Fibroblast of lung (primary cell): ENCODE measurements at regions not wholly inside any gene's neighbourhood (a gene's known extent, or its start where the extent isn't known, plus 50 kb on each side); places are given as distances from the start of the nearest gene placed in this dataset.

ENCODE experiments used
- DNase-seq, 2 donors: peaks; one replicate each; pipeline versions ENCODE4 v3.0.0 to v3.0.0-alpha.2; 2010; ENCODE audit warnings: low read depth in 2 of 2
- H2AFZ ChIP-seq: 2 replicates; pipeline ENCODE4 v1.5.1; 2012; ENCODE audit warnings: low read length, control low read depth, inconsistent platforms
- H3K27ac ChIP-seq: 2 replicates; pipeline ENCODE4 v1.5.1; 2011; ENCODE audit warnings: low read length, control low read depth; ENCODE audit not compliant: insufficient read depth
- H3K27me3 ChIP-seq: 2 replicates; pipeline ENCODE4 v1.5.1; 2011; ENCODE audit warnings: mild to moderate bottlenecking, low read length; ENCODE audit not compliant: control insufficient read depth, insufficient read depth
- H3K36me3 ChIP-seq: 2 replicates; pipeline ENCODE4 v1.5.1; 2011; ENCODE audit warnings: low read length; ENCODE audit not compliant: control insufficient read depth, insufficient read depth
- H3K4me1 ChIP-seq: 2 replicates; pipeline ENCODE4 v1.5.1; 2011; ENCODE audit warnings: low read length; ENCODE audit not compliant: control insufficient read depth, insufficient read depth; ENCODE audit errors: extremely low read depth
- H3K4me2 ChIP-seq: 2 replicates; pipeline ENCODE4 v1.5.1; 2011; ENCODE audit warnings: low read length, control low read depth; ENCODE audit not compliant: insufficient read depth; ENCODE audit errors: extremely low read depth
- H3K4me3 ChIP-seq, 4 experiments: fragments of 200-600 bp in 1 of 4; sonication (generic) in 1 of 4; replicated peaks in 1 of 4; 2 replicates each; pipeline ENCODE4 v1.5.1; 2011 to 2016; ENCODE audit warnings: low read length in 4 of 4, low read depth in 3 of 4, mild to moderate bottlenecking in 3 of 4, control low read depth in 2 of 4, inconsistent platforms in 1 of 4, mixed read lengths in 1 of 4; ENCODE audit not compliant: insufficient read depth in 1 of 4; ENCODE audit errors: control extremely low read depth in 1 of 4
- H3K79me2 ChIP-seq: 2 replicates; pipeline ENCODE4 v1.5.1; 2012; ENCODE audit warnings: mild to moderate bottlenecking, low read length, inconsistent platforms; ENCODE audit not compliant: control insufficient read depth, insufficient read depth
- H3K9ac ChIP-seq: 2 replicates; pipeline ENCODE4 v1.5.1; 2011; ENCODE audit warnings: mild to moderate bottlenecking, low read length, control low read depth; ENCODE audit not compliant: insufficient read depth
- H3K9me3 ChIP-seq: 2 replicates; pipeline ENCODE4 v1.5.1; 2012; ENCODE audit warnings: low read depth, low read length; ENCODE audit not compliant: control insufficient read depth, insufficient read depth
- H4K20me1 ChIP-seq: 2 replicates; pipeline ENCODE4 v1.5.1; 2011; ENCODE audit warnings: low read length; ENCODE audit not compliant: control insufficient read depth, insufficient read depth; ENCODE audit errors: extremely low read depth
- CTCF ChIP-seq, 2 donors: IDR thresholded peaks in 1 of 2; conservative IDR thresholded peaks in 1 of 2; 1 replicate in 1 of 2; 2 replicates in 1 of 2; pipeline ENCODE4 v1.5.1; 2011 to 2012; ENCODE audit warnings: low read length in 2 of 2, control low read depth in 1 of 2, inconsistent platforms in 1 of 2, low read depth in 1 of 2, mild to moderate bottlenecking in 1 of 2
- EZH2 ChIP-seq: IDR thresholded peaks from 2 replicates; pipeline ENCODE4 v1.5.1; 2012; ENCODE audit warnings: low read length, control low read depth, mild to moderate bottlenecking; ENCODE audit errors: missing control alignments

- Histone ChIP-seq H3K27ac (no peak overlapping the region), H3K27me3 (no peaks in the 10 kb centered on the region), H3K4me1 (peaks cover 2% of the 10 kb centered on the region), H4K20me1 (no peaks in the 10 kb centered on the region), H3K79me2 (no peaks in the 10 kb centered on the region), H3K36me3 (no peaks in the 10 kb centered on the region), H3K9ac (no peak overlapping the region), H3K4me3 (no peak overlapping the region), H3K4me2 (no peak overlapping the region), H3K9me3 (no peaks in the 10 kb centered on the region), H2AFZ (no peak overlapping the region)
- no peak for DNase-seq
- no peak for TF ChIP-seq EZH2
- TF ChIP-seq CTCF (conservative IDR thresholded peaks at IDR 0.05 in 1 of 2, IDR thresholded peaks at IDR 0.05 in 1 of 2; ENCODE audit: low read depth in 1 of 2, low read length in 2 of 2), result no peak
Measured at GRCh38 chr7:17700138-17700537, 240.2 kb downstream of the SNX13 start.

- H3K4me2 ChIP-seq, result no peak overlapping the region
Measured at GRCh38 chr7:17706275-17706674, 234.0 kb downstream of the SNX13 start.

GRCh38 chr7:17706734-17707133 lies 233.6 kb downstream of the SNX13 start:
- Histone ChIP-seq H3K79me2 (no peaks in the 10 kb centered on the region), H2AFZ (no peak overlapping the region), H3K4me2 (no peak overlapping the region), H3K27ac (no peak overlapping the region), H4K20me1 (no peaks in the 10 kb centered on the region), H3K36me3 (no peaks in the 10 kb centered on the region), H3K27me3 (no peaks in the 10 kb centered on the region), H3K4me3 (no peak overlapping the region), H3K9ac (no peak overlapping the region), H3K4me1 (no peaks in the 10 kb centered on the region), H3K9me3 (no peaks in the 10 kb centered on the region)
- peak; percentile 66 to 85 for DNase-seq
- TF ChIP-seq EZH2 (no peak), CTCF (conservative IDR thresholded peaks at IDR 0.05 in 1 of 2, IDR thresholded peaks at IDR 0.05 in 1 of 2; ENCODE audit: low read depth in 1 of 2, low read length in 2 of 2) (peak; percentile 69 to 78)

More at GRCh38 chr7:17706275-17706674, 234.0 kb downstream of the SNX13 start:
- no peak overlapping the region for H3K4me3 ChIP-seq
- no peaks in the 10 kb centered on the region for H4K20me1 ChIP-seq
- TF ChIP-seq EZH2 (no peak), CTCF (conservative IDR thresholded peaks at IDR 0.05 in 1 of 2, IDR thresholded peaks at IDR 0.05 in 1 of 2; ENCODE audit: low read depth in 1 of 2, low read length in 2 of 2) (no peak)
- H3K27me3 ChIP-seq, result no peaks in the 10 kb centered on the region
- H3K36me3 ChIP-seq, result no peaks in the 10 kb centered on the region
- H3K27ac ChIP-seq, result no peak overlapping the region
- H3K9me3 ChIP-seq, result no peaks in the 10 kb centered on the region
- DNase-seq, result no peak
- no peak overlapping the region for H3K9ac ChIP-seq
- H2AFZ ChIP-seq, result peak overlapping the region; percentile 52
- no peaks in the 10 kb centered on the region for H3K79me2 ChIP-seq
- no peaks in the 10 kb centered on the region for H3K4me1 ChIP-seq
